Endothelial cell of umbilical vein (primary cell): ENCODE measurements at regions not wholly inside any gene's neighbourhood (a gene's known extent, or its start where the extent isn't known, plus 50 kb on each side); places are given as distances from the start of the nearest gene placed in this dataset.

Experiments used
- BruUV-seq: library from RNA; stranded (reverse); fragments of 400-500 nt; replicated peaks from 2 replicates; lab custom pipeline; 2021; lab: Mats Ljungman, UMichigan
- CTCF ChIA-PET: fragments of 300-600, 350-600 bp; sonication (Branson Sonifier 250); formaldehyde crosslinking; loops from one replicate; lab custom pipeline; 2021; ENCODE audit warnings: antibody characterized with exemption, inconsistent platforms; lab: Charles Lee
- POLR2A ChIA-PET: fragments of 300-600, 350-600 bp; sonication (Branson Sonifier 250); formaldehyde crosslinking; loops from one replicate; lab custom pipeline; 2021; ENCODE audit warnings: antibody characterized with exemption, inconsistent platforms; lab: Charles Lee
- DNase-seq: peaks from one replicate; pipeline ENCODE4 v3.0.0-alpha.2; 2011; ENCODE audit warnings: low read depth, low spot score
- FAIRE-seq: peaks from 2 replicates; lab custom pipeline; 2011; peaks lifted over from hg19 to GRCh38; lab: Jason Lieb, UNC
- H2AFZ ChIP-seq: 2 replicates; pipeline ENCODE4 v1.6.0; 2012; ENCODE audit warnings: low read depth, low read length, control low read depth, inconsistent platforms
- H3K27ac ChIP-seq: 2 replicates; pipeline ENCODE4 v1.5.1; 2011; ENCODE audit warnings: low read depth, mild to moderate bottlenecking, control low read depth, low read length, moderate library complexity; ENCODE audit not compliant: insufficient read depth
- H3K27me3 ChIP-seq, 2 experiments: 2 replicates each; pipeline versions ENCODE4 v1.6.0 to v1.6.1; 2011; ENCODE audit warnings: low read length in 2 of 2, mixed read lengths in 1 of 2; ENCODE audit not compliant: control insufficient read depth in 2 of 2, insufficient read depth in 2 of 2
- H3K36me3 ChIP-seq, 2 experiments: 2 replicates in 1 of 2; 3 replicates in 1 of 2; pipeline ENCODE4 v1.5.1; 2011; ENCODE audit warnings: low read length in 2 of 2, mild to moderate bottlenecking in 1 of 2, moderate library complexity in 1 of 2; ENCODE audit not compliant: control insufficient read depth in 2 of 2, insufficient read depth in 2 of 2; ENCODE audit errors: extremely low read depth in 1 of 2
- H3K4me1 ChIP-seq: 3 replicates; pipeline ENCODE4 v1.5.1; 2011; ENCODE audit warnings: mild to moderate bottlenecking, low read length; ENCODE audit not compliant: control insufficient read depth, insufficient read depth; ENCODE audit errors: extremely low read depth
- H3K4me2 ChIP-seq: 2 replicates; pipeline ENCODE4 v1.6.1; 2011; ENCODE audit warnings: low read length, control low read depth, mixed read lengths; ENCODE audit not compliant: insufficient read depth
- H3K4me3 ChIP-seq, 3 experiments: fragments of 200-600 bp in 1 of 3; sonication (generic), shearing (Covaris generic) in 1 of 3; replicated peaks in 1 of 3; 2 replicates each; pipeline ENCODE4 v1.5.1; 2011 to 2016; ENCODE audit warnings: control low read depth in 3 of 3, low read length in 3 of 3, mild to moderate bottlenecking in 2 of 3, inconsistent platforms in 1 of 3, low read depth in 1 of 3, moderate library complexity in 1 of 3; ENCODE audit not compliant: insufficient read depth in 1 of 3
- H3K79me2 ChIP-seq: 2 replicates; pipeline ENCODE4 v1.6.0; 2012; ENCODE audit warnings: low read length, inconsistent platforms; ENCODE audit not compliant: control insufficient read depth, insufficient read depth
- H3K9ac ChIP-seq: replicated peaks from 2 replicates; pipeline ENCODE3; 2011; ENCODE audit warnings: low read length, control low read depth; ENCODE audit not compliant: insufficient read depth; ENCODE audit errors: extremely low read depth
- H3K9me1 ChIP-seq: replicated peaks from 3 replicates; pipeline ENCODE4 v1.6.0; 2011; ENCODE audit warnings: mild to moderate bottlenecking, low read length; ENCODE audit not compliant: control insufficient read depth, insufficient read depth; ENCODE audit errors: extremely low read depth
- H3K9me3 ChIP-seq: replicated peaks from 2 replicates; pipeline ENCODE4 v1.5.1; 2012; ENCODE audit warnings: low read length, inconsistent platforms; ENCODE audit not compliant: control insufficient read depth, insufficient read depth
- H4K20me1 ChIP-seq: replicated peaks from 2 replicates; pipeline ENCODE3; 2011; ENCODE audit warnings: mild to moderate bottlenecking, low read length; ENCODE audit not compliant: control insufficient read depth, insufficient read depth; ENCODE audit errors: extremely low read depth
- EZH2 ChIP-seq: IDR thresholded peaks from 2 replicates; pipeline ENCODE4 v1.6.1; 2012; ENCODE audit warnings: borderline replicate concordance, low read depth, mild to moderate bottlenecking, moderate library complexity, low read length, inconsistent platforms; ENCODE audit not compliant: severe bottlenecking
- FOS ChIP-seq: IDR thresholded peaks from 2 replicates; pipeline ENCODE4 v1.6.1; 2011; ENCODE audit warnings: mild to moderate bottlenecking, low read length, moderate library complexity, borderline replicate concordance; ENCODE audit not compliant: insufficient read depth
- GATA2 ChIP-seq: IDR thresholded peaks from 2 replicates; pipeline ENCODE4 v1.7.0; 2011; ENCODE audit warnings: low read depth, mild to moderate bottlenecking, moderate library complexity, mixed read lengths, low read length; ENCODE audit not compliant: insufficient read length, insufficient read depth
- JUN ChIP-seq: IDR thresholded peaks from 2 replicates; pipeline ENCODE4 v1.6.1; 2011; ENCODE audit warnings: borderline replicate concordance, low read depth; ENCODE audit not compliant: insufficient read length, insufficient read depth
- MYC ChIP-seq: IDR thresholded peaks from one replicate; pipeline ENCODE4 v1.6.1; 2011; ENCODE audit warnings: mild to moderate bottlenecking, low read depth, low read length
- POLR2A ChIP-seq: IDR thresholded peaks from 2 replicates; pipeline ENCODE4 v1.6.1; 2012; ENCODE audit warnings: low read depth, mild to moderate bottlenecking, control low read depth, low read length
- POLR2AphosphoS5 ChIP-seq: IDR thresholded peaks from 2 replicates; pipeline ENCODE4 v1.6.1; 2012; ENCODE audit warnings: low read depth, mild to moderate bottlenecking, control low read depth, low read length, moderate library complexity; ENCODE audit not compliant: insufficient read depth
- dilution Hi-C: fragments of 300-500 bp; cut with MboI; formaldehyde crosslinking; loops from one replicate; pipeline ENCODE4 v1.15.0; 2019; ENCODE audit warnings: low sequenced_read_pairs; ENCODE audit not compliant: extremely low pct_ligation_motif_present
- intact Hi-C: fragments of 100-400 bp; cut with micrococcal nuclease; formaldehyde crosslinking; loops from one replicate; pipeline ENCODE4 v1.10.0; 2022
- TF ChIP-seq, protein P1 (sequence below), 2 donors: IDR thresholded peaks; 1 replicate in 1 of 2; 2 replicates in 1 of 2; pipeline ENCODE4 v1.5.1; 2011; ENCODE audit warnings: low read length in 2 of 2, mild to moderate bottlenecking in 2 of 2, moderate library complexity in 2 of 2, control low read depth in 1 of 2, inconsistent platforms in 1 of 2, low read depth in 1 of 2; ENCODE audit not compliant: insufficient read depth in 1 of 2; ENCODE audit errors: extremely low read depth in 1 of 2
- TF ChIP-seq, protein P2 (sequence below): IDR thresholded peaks from 2 replicates; pipeline ENCODE4 v1.6.1; 2011; ENCODE audit not compliant: insufficient read depth, insufficient read length

DNA sequence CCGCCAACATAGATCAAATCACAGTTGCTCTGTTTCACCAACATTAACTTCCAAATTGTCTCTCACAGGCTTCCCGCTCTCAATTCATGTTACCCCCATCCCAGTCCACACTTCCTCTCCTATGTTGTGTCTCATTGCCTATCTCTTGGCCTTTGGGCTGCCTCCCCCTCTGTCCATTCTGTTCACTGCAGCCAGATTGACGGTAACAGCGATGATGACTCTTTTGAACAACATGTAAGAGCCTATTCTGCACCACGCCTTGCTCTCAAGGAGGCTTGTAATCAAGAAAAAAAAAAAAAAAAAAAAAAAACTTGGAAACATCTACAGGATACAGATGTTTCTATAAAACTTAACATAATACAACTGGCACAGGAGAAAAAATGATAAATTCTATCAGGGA is 77.3 kb upstream of the RMDN2 start:
- dilution Hi-C loops = no loop called here
- BruUV-seq = no TSS peak
- H3K27ac ChIP-seq = no peak overlapping the region
- no peak for DNase-seq
- H3K9me3 ChIP-seq = no peaks in the 10 kb centered on the region
- no peaks in the 10 kb centered on the region for H4K20me1 ChIP-seq
- no peaks in the 10 kb centered on the region for H3K9me1 ChIP-seq
- intact Hi-C loops = no loop called here
- no peak for FAIRE-seq
- ChIA-PET CTCF (interaction anchor here (1.0 kb wide), 1 partner anchor 30 kb away, joined by 7 read pairs; no protein-coding TSS in a partner anchor), POLR2A (no interaction called here)
- H3K4me1 ChIP-seq = peaks cover 18% of the 10 kb centered on the region
- no peaks in the 10 kb centered on the region for H3K27me3 ChIP-seq
- H3K79me2 ChIP-seq = no peaks in the 10 kb centered on the region
- no peak overlapping the region for H3K9ac ChIP-seq
- TF ChIP-seq MYC (no peak), POLR2A (no peak), JUN (no peak), FOS (no peak), POLR2AphosphoS5 (no peak), GATA2 (no peak), EZH2 (no peak)
- TF ChIP-seq, protein P1, sequence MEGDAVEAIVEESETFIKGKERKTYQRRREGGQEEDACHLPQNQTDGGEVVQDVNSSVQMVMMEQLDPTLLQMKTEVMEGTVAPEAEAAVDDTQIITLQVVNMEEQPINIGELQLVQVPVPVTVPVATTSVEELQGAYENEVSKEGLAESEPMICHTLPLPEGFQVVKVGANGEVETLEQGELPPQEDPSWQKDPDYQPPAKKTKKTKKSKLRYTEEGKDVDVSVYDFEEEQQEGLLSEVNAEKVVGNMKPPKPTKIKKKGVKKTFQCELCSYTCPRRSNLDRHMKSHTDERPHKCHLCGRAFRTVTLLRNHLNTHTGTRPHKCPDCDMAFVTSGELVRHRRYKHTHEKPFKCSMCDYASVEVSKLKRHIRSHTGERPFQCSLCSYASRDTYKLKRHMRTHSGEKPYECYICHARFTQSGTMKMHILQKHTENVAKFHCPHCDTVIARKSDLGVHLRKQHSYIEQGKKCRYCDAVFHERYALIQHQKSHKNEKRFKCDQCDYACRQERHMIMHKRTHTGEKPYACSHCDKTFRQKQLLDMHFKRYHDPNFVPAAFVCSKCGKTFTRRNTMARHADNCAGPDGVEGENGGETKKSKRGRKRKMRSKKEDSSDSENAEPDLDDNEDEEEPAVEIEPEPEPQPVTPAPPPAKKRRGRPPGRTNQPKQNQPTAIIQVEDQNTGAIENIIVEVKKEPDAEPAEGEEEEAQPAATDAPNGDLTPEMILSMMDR (IDR thresholded peaks at IDR 0.05; ENCODE audit: extremely low read depth in 1 of 2, insufficient read depth in 1 of 2, low read depth in 1 of 2, low read length in 2 of 2) = no peak
- TF ChIP-seq, protein P2, sequence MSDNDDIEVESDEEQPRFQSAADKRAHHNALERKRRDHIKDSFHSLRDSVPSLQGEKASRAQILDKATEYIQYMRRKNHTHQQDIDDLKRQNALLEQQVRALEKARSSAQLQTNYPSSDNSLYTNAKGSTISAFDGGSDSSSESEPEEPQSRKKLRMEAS = no peak
- no peaks in the 10 kb centered on the region for H3K36me3 ChIP-seq
- H2AFZ ChIP-seq = no peak overlapping the region
- no peak overlapping the region for H3K4me3 ChIP-seq
- H3K4me2 ChIP-seq = no peak overlapping the region
